H9 (cell line): ENCODE measurements at regions not wholly inside any gene's neighbourhood (a gene's known extent, or its start where the extent isn't known, plus 50 kb on each side); places are given as distances from the start of the nearest gene placed in this dataset.

Source experiments
- DNase-seq: peaks from one replicate; pipeline ENCODE4 v3.0.0-alpha.2; 2017
- H2AFZ ChIP-seq: one replicate; pipeline ENCODE4 v1.6.1; 2013; ENCODE audit warnings: mild to moderate bottlenecking, low read length, control low read depth, moderate library complexity
- H2AK5ac ChIP-seq: 2 replicates; pipeline ENCODE4 v1.6.1; 2013; ENCODE audit warnings: low read length, control low read depth, mixed read lengths; ENCODE audit not compliant: insufficient read length
- H2BK120ac ChIP-seq: one replicate; pipeline ENCODE4 v1.6.1; 2013; ENCODE audit warnings: low read depth, mild to moderate bottlenecking, low read length, control low read depth, inconsistent platforms; ENCODE audit not compliant: poor library complexity, severe bottlenecking
- H2BK12ac ChIP-seq: 2 replicates; pipeline ENCODE4 v1.6.1; 2013; ENCODE audit warnings: low read length, control low read depth, mixed read lengths, low read depth; ENCODE audit not compliant: insufficient read length
- H2BK15ac ChIP-seq: 2 replicates; pipeline ENCODE4 v1.6.1; 2013; ENCODE audit warnings: low read depth, low read length, control low read depth
- H2BK20ac ChIP-seq: one replicate; pipeline ENCODE4 v1.6.1; 2013; ENCODE audit warnings: low read depth, mild to moderate bottlenecking, low read length, control low read depth, inconsistent platforms; ENCODE audit not compliant: poor library complexity, severe bottlenecking
- H2BK5ac ChIP-seq: 2 replicates; pipeline ENCODE4 v1.6.1; 2013; ENCODE audit warnings: low read length, control low read depth, mixed read lengths; ENCODE audit not compliant: insufficient read length
- H3K14ac ChIP-seq: 2 replicates; pipeline ENCODE4 v1.6.1; 2013; ENCODE audit warnings: low read length, control low read depth; ENCODE audit not compliant: insufficient read depth
- H3K18ac ChIP-seq: 2 replicates; pipeline ENCODE4 v1.6.1; 2013; ENCODE audit warnings: low read depth, mild to moderate bottlenecking, mixed read lengths, low read length, control low read depth; ENCODE audit not compliant: insufficient read length
- H3K23ac ChIP-seq: 2 replicates; pipeline ENCODE4 v1.6.1; 2013; ENCODE audit warnings: low read length, control low read depth, mixed read lengths, low read depth; ENCODE audit not compliant: insufficient read length
- H3K23me2 ChIP-seq: 2 replicates; pipeline ENCODE4 v1.6.1; 2013; ENCODE audit warnings: low read depth, mild to moderate bottlenecking, mixed read lengths, low read length, control low read depth; ENCODE audit not compliant: insufficient read length, poor library complexity, severe bottlenecking
- H3K27ac ChIP-seq: 2 replicates; pipeline ENCODE4 v1.5.1; 2013; ENCODE audit warnings: low read length, control low read depth, mixed read lengths, low read depth; ENCODE audit not compliant: insufficient read length
- H3K27me3 ChIP-seq: 2 replicates; pipeline ENCODE4 v1.6.1; 2013; ENCODE audit warnings: low read length, control low read depth, inconsistent platforms; ENCODE audit not compliant: insufficient read depth
- H3K4ac ChIP-seq: 2 replicates; pipeline ENCODE4 v1.6.1; 2013; ENCODE audit warnings: low read depth, mild to moderate bottlenecking, control low read depth, inconsistent platforms, low read length, moderate library complexity
- H3K4me1 ChIP-seq: 2 replicates; pipeline ENCODE4 v1.6.1; 2013; ENCODE audit warnings: low read length, control low read depth, inconsistent platforms; ENCODE audit not compliant: insufficient read depth
- H3K4me2 ChIP-seq: 2 replicates; pipeline ENCODE4 v1.6.1; 2013; ENCODE audit warnings: low read length, control low read depth, mixed read lengths; ENCODE audit not compliant: insufficient read length, insufficient read depth
- H3K56ac ChIP-seq: 2 replicates; pipeline ENCODE4 v1.6.1; 2013; ENCODE audit warnings: low read depth, mild to moderate bottlenecking, mixed read lengths, low read length, control low read depth; ENCODE audit not compliant: insufficient read length
- H3K79me1 ChIP-seq: 2 replicates; pipeline ENCODE4 v1.6.1; 2013; ENCODE audit warnings: low read depth, mild to moderate bottlenecking, moderate library complexity, low read length, control low read depth, inconsistent platforms; ENCODE audit not compliant: insufficient read depth, poor library complexity, severe bottlenecking
- H3K79me2 ChIP-seq: 2 replicates; pipeline ENCODE4 v1.6.1; 2013; ENCODE audit warnings: low read length, control low read depth, inconsistent platforms; ENCODE audit not compliant: insufficient read depth
- H3K9ac ChIP-seq: 2 replicates; pipeline ENCODE4 v1.6.1; 2013; ENCODE audit warnings: low read length, control low read depth, mixed read lengths; ENCODE audit not compliant: insufficient read length; ENCODE audit errors: extremely low read depth
- H3K9me3 ChIP-seq: one replicate; pipeline ENCODE4 v1.6.1; 2013; ENCODE audit warnings: low read depth, low read length, inconsistent platforms; ENCODE audit not compliant: control insufficient read depth
- H3T11ph ChIP-seq: one replicate; pipeline ENCODE4 v1.6.1; 2013; ENCODE audit warnings: mild to moderate bottlenecking, low read length, control low read depth, inconsistent platforms
- H4K20me1 ChIP-seq: one replicate; pipeline ENCODE4 v1.6.1; 2013; ENCODE audit not compliant: control insufficient read depth, insufficient read length, insufficient read depth
- H4K5ac ChIP-seq: 2 replicates; pipeline ENCODE4 v1.6.1; 2013; ENCODE audit warnings: low read depth, mild to moderate bottlenecking, mixed read lengths, low read length, control low read depth; ENCODE audit not compliant: insufficient read length
- H4K8ac ChIP-seq: replicated peaks from 2 replicates; pipeline ENCODE4 v1.6.1; 2013; ENCODE audit warnings: low read length, control low read depth, mixed read lengths, low read depth; ENCODE audit not compliant: insufficient read length
- H4K91ac ChIP-seq: 2 replicates; pipeline ENCODE4 v1.6.1; 2013; ENCODE audit warnings: low read depth, mild to moderate bottlenecking, moderate library complexity, mixed read lengths, low read length, control low read depth; ENCODE audit not compliant: insufficient read length
- H3K27ac Mint-ChIP-seq, 3 experiments: 2 replicates in 2 of 3; 3 replicates in 1 of 3; pipeline ENCODE4 v1.8.0; 2020 to 2021; ENCODE audit warnings: mixed read lengths in 3 of 3, mild to moderate bottlenecking in 1 of 3, moderate library complexity in 1 of 3
- H3K27me3 Mint-ChIP-seq: 2 replicates; pipeline ENCODE4 v1.8.0; 2021; ENCODE audit warnings: low read depth, mild to moderate bottlenecking, moderate library complexity, mixed read lengths
- H3K36me3 Mint-ChIP-seq, 3 experiments: 2 replicates in 2 of 3; 3 replicates in 1 of 3; pipeline ENCODE4 v1.8.0; 2020 to 2021; ENCODE audit warnings: low read depth in 3 of 3, mixed read lengths in 3 of 3; ENCODE audit not compliant: insufficient read depth in 1 of 3
- H3K4me1 Mint-ChIP-seq, 2 experiments: 2 replicates each; pipeline ENCODE4 v1.8.0; 2020; ENCODE audit warnings: mixed read lengths in 2 of 2
- H3K4me3 Mint-ChIP-seq, 2 experiments: 2 replicates in 1 of 2; 3 replicates in 1 of 2; pipeline ENCODE4 v1.8.0; 2020 to 2021; ENCODE audit warnings: mild to moderate bottlenecking in 2 of 2, mixed read lengths in 2 of 2, moderate library complexity in 1 of 2
- H3K9me3 Mint-ChIP-seq, 2 experiments: 2 replicates in 1 of 2; 3 replicates in 1 of 2; pipeline ENCODE4 v1.8.0; 2020; ENCODE audit warnings: mild to moderate bottlenecking in 2 of 2, mixed read lengths in 2 of 2, moderate library complexity in 1 of 2
- CTCF ChIP-seq: fragments of 200-600 bp; sonication (generic); conservative IDR thresholded peaks from 3 replicates; pipeline ENCODE4 v1.8.0; 2021; ENCODE audit warnings: antibody characterized with exemption, mild to moderate bottlenecking

- Histone ChIP-seq H3K4me2 (no peak overlapping the region), H2AFZ (no peak overlapping the region), H3T11ph (no peak overlapping the region), H4K91ac (no peak overlapping the region), H3K18ac (no peak overlapping the region), H2BK12ac (no peak overlapping the region), H3K56ac (no peak overlapping the region), H3K23ac (no peak overlapping the region), H3K4ac (no peak overlapping the region), H2BK15ac (no peak overlapping the region), H4K8ac (no peak overlapping the region), H3K9ac (no peak overlapping the region), H2BK20ac (no peak overlapping the region), H4K20me1 (no peaks in the 10 kb centered on the region), H3K14ac (no peak overlapping the region), H3K4me1 (no peaks in the 10 kb centered on the region), H3K23me2 (no peaks in the 10 kb centered on the region), H3K27me3 (no peaks in the 10 kb centered on the region), H3K79me1 (no peaks in the 10 kb centered on the region), H4K5ac (no peak overlapping the region), H3K9me3 (no peaks in the 10 kb centered on the region), H3K79me2 (no peaks in the 10 kb centered on the region), H2BK120ac (no peak overlapping the region), H2BK5ac (no peak overlapping the region), H2AK5ac (no peak overlapping the region), H3K27ac (no peak overlapping the region)
- Mint-ChIP-seq H3K9me3 (no peaks in the 10 kb centered on the region), H3K4me1 (peaks cover 3 to 4% of the 10 kb centered on the region in 2 experiments; a peak in 1 of 4 replicates), H3K4me3 (no peak overlapping the region), H3K27me3 (no peaks in the 10 kb centered on the region), H3K27ac (no peak overlapping the region), H3K36me3 (no peaks in the 10 kb centered on the region)
- DNase-seq = no peak
- TF ChIP-seq CTCF = no peak
Measured at GRCh38 chr10:64635906-64636305, 1114.7 kb downstream of the REEP3 start.
